ENCODE measurements at regions not wholly inside any gene's neighbourhood (a gene's known extent, or its start where the extent isn't known, plus 50 kb on each side); places are given as distances from the start of the nearest gene placed in this dataset.
A peak's percentile ranks its signal among the peaks of the same experiment; 100 is the strongest.

GRCh38 chr6:154885214-154885613, 109.9 kb upstream of the TIAM2 start:
- Mint-ChIP-seq H3K9me3 (no peaks in the 10 kb centered on the region), H3K27me3 (no peaks in the 10 kb centered on the region), H3K4me3 (no peak overlapping the region), H3K27ac (peak overlapping the region in 1 of 3 donors; percentile 4), H3K36me3 (peaks cover 29% of the 10 kb centered on the region), H3K4me1 (peaks cover 0 to 8% (median 2%) of the 10 kb centered on the region in 4 donors)
- Histone ChIP-seq H3K36me3 (ENCODE audit: control insufficient read depth, insufficient read depth, low read length) (peaks cover 5% of the 10 kb centered on the region), H3K9me3 (ENCODE audit: control insufficient read depth in 2 of 2, low read length in 2 of 2) (no peaks in the 10 kb centered on the region), H3K4me3 (ENCODE audit: low read depth, low read length) (no peak overlapping the region), H3K27ac (ENCODE audit: insufficient read depth, low read length, poor library complexity, severe bottlenecking) (no peak overlapping the region), H3K27me3 (ENCODE audit: control insufficient read depth, insufficient read depth, low read length) (no peaks in the 10 kb centered on the region), H3K4me1 (ENCODE audit: control insufficient read depth, insufficient read depth, low read length, poor library complexity, severe bottlenecking) (no peaks in the 10 kb centered on the region)
- DNase-seq = no peak
- no peak for ATAC-seq (ENCODE audit: low read depth in 2 of 2)

- Histone ChIP-seq H3K4me3 (ENCODE audit: low read depth, low read length) (no peak overlapping the region), H3K27ac (ENCODE audit: insufficient read depth, low read length, poor library complexity, severe bottlenecking) (no peak overlapping the region), H3K27me3 (ENCODE audit: control insufficient read depth, insufficient read depth, low read length) (no peaks in the 10 kb centered on the region), H3K4me1 (ENCODE audit: control insufficient read depth, insufficient read depth, low read length, poor library complexity, severe bottlenecking) (no peaks in the 10 kb centered on the region), H3K9me3 (ENCODE audit: control insufficient read depth in 2 of 2, low read length in 2 of 2) (no peaks in the 10 kb centered on the region), H3K36me3 (ENCODE audit: control insufficient read depth, insufficient read depth, low read length) (peaks cover 5% of the 10 kb centered on the region)
- peak overlapping the region in 1 of 3 donors; percentile 77 for H3K27ac Mint-ChIP-seq
- DNase-seq = no peak
- no peak overlapping the region for H3K4me3 Mint-ChIP-seq
- no peaks in the 10 kb centered on the region for H3K27me3 Mint-ChIP-seq
- H3K9me3 Mint-ChIP-seq = no peaks in the 10 kb centered on the region
- ATAC-seq (ENCODE audit: low read depth in 2 of 2) = no peak
- H3K36me3 Mint-ChIP-seq = peaks cover 29% of the 10 kb centered on the region
- peaks cover 0 to 8% (median 2%) of the 10 kb centered on the region in 4 donors for H3K4me1 Mint-ChIP-seq
Observed at GRCh38 chr6:154886016-154886415, 109.1 kb upstream of the TIAM2 start.

- ATAC-seq (ENCODE audit: low read depth in 2 of 2) (no peak), DNase-seq (no peak)
- Histone ChIP-seq H3K27ac (ENCODE audit: insufficient read depth, low read length, poor library complexity, severe bottlenecking) (no peak overlapping the region), H3K4me3 (ENCODE audit: low read depth, low read length) (no peak overlapping the region), H3K4me1 (ENCODE audit: control insufficient read depth, insufficient read depth, low read length, poor library complexity, severe bottlenecking) (no peaks in the 10 kb centered on the region), H3K36me3 (ENCODE audit: control insufficient read depth, insufficient read depth, low read length) (peaks cover 5% of the 10 kb centered on the region), H3K9me3 (ENCODE audit: control insufficient read depth in 2 of 2, low read length in 2 of 2) (no peaks in the 10 kb centered on the region), H3K27me3 (ENCODE audit: control insufficient read depth, insufficient read depth, low read length) (no peaks in the 10 kb centered on the region)
- H3K36me3 Mint-ChIP-seq = peaks cover 29% of the 10 kb centered on the region
- H3K9me3 Mint-ChIP-seq = no peaks in the 10 kb centered on the region
- no peaks in the 10 kb centered on the region for H3K27me3 Mint-ChIP-seq
- H3K4me1 Mint-ChIP-seq = peaks cover 0 to 8% (median 2%) of the 10 kb centered on the region in 4 donors
- no peak overlapping the region for H3K4me3 Mint-ChIP-seq
- peak overlapping the region in 1 of 3 donors; percentile 77 for H3K27ac Mint-ChIP-seq
Observed at GRCh38 chr6:154886471-154886870, 108.6 kb upstream of the TIAM2 start.

GRCh38 chr6:154887051-154887450, 108.1 kb upstream of the TIAM2 start:
- no peak overlapping the region for H3K27ac Mint-ChIP-seq
- H3K27ac ChIP-seq (ENCODE audit: insufficient read depth, low read length, poor library complexity, severe bottlenecking) = no peak overlapping the region
- H3K27me3 ChIP-seq (ENCODE audit: control insufficient read depth, insufficient read depth, low read length) = no peaks in the 10 kb centered on the region
- peaks cover 26% of the 10 kb centered on the region for H3K36me3 Mint-ChIP-seq
- DNase-seq (no peak), ATAC-seq (ENCODE audit: low read depth in 2 of 2) (no peak)
- no peaks in the 10 kb centered on the region for H3K9me3 ChIP-seq (ENCODE audit: control insufficient read depth in 2 of 2, low read length in 2 of 2)
- no peaks in the 10 kb centered on the region for H3K27me3 Mint-ChIP-seq
- H3K4me3 Mint-ChIP-seq = no peak overlapping the region
- H3K4me1 ChIP-seq (ENCODE audit: control insufficient read depth, insufficient read depth, low read length, poor library complexity, severe bottlenecking) = no peaks in the 10 kb centered on the region
- H3K4me1 Mint-ChIP-seq = peaks cover 0 to 8% (median 2%) of the 10 kb centered on the region in 4 donors
- H3K4me3 ChIP-seq (ENCODE audit: low read depth, low read length) = no peak overlapping the region
- H3K36me3 ChIP-seq (ENCODE audit: control insufficient read depth, insufficient read depth, low read length) = peaks cover 5% of the 10 kb centered on the region
- H3K9me3 Mint-ChIP-seq = no peaks in the 10 kb centered on the region

- DNase-seq = no peak
- H3K4me3 ChIP-seq (ENCODE audit: low read depth, low read length) = no peak overlapping the region
- Mint-ChIP-seq H3K27me3 (no peaks in the 10 kb centered on the region), H3K4me1 (peaks cover 0 to 5% (median 3%) of the 10 kb centered on the region in 4 donors), H3K4me3 (no peak overlapping the region), H3K36me3 (peaks cover 15% of the 10 kb centered on the region), H3K27ac (peak overlapping the region in 1 of 3 donors; percentile 39), H3K9me3 (no peaks in the 10 kb centered on the region)
- no peak overlapping the region for H3K27ac ChIP-seq (ENCODE audit: insufficient read depth, low read length, poor library complexity, severe bottlenecking)
- H3K36me3 ChIP-seq (ENCODE audit: control insufficient read depth, insufficient read depth, low read length) = no peaks in the 10 kb centered on the region
- no peaks in the 10 kb centered on the region for H3K27me3 ChIP-seq (ENCODE audit: control insufficient read depth, insufficient read depth, low read length)
- ATAC-seq (ENCODE audit: low read depth in 2 of 2) = no peak
- no peaks in the 10 kb centered on the region for H3K9me3 ChIP-seq (ENCODE audit: control insufficient read depth in 2 of 2, low read length in 2 of 2)
- no peaks in the 10 kb centered on the region for H3K4me1 ChIP-seq (ENCODE audit: control insufficient read depth, insufficient read depth, low read length, poor library complexity, severe bottlenecking)
Observed at GRCh38 chr6:154888421-154889295, 106.5 kb upstream of the TIAM2 start.

GRCh38 chr6:154890874-154891273, 104.2 kb upstream of the TIAM2 start:
- H3K4me3 Mint-ChIP-seq = no peak overlapping the region
- no peak overlapping the region for H3K27ac ChIP-seq (ENCODE audit: insufficient read depth, low read length, poor library complexity, severe bottlenecking)
- H3K4me3 ChIP-seq (ENCODE audit: low read depth, low read length) = no peak overlapping the region
- ATAC-seq (ENCODE audit: low read depth in 2 of 2) (no peak), DNase-seq (no peak)
- no peaks in the 10 kb centered on the region for H3K27me3 Mint-ChIP-seq
- no peaks in the 10 kb centered on the region for H3K27me3 ChIP-seq (ENCODE audit: control insufficient read depth, insufficient read depth, low read length)
- peaks cover 0 to 5% (median 2%) of the 10 kb centered on the region in 4 donors for H3K4me1 Mint-ChIP-seq
- H3K4me1 ChIP-seq (ENCODE audit: control insufficient read depth, insufficient read depth, low read length, poor library complexity, severe bottlenecking) = no peaks in the 10 kb centered on the region
- peaks cover 13% of the 10 kb centered on the region for H3K36me3 Mint-ChIP-seq
- no peaks in the 10 kb centered on the region for H3K9me3 ChIP-seq (ENCODE audit: control insufficient read depth in 2 of 2, low read length in 2 of 2)
- H3K36me3 ChIP-seq (ENCODE audit: control insufficient read depth, insufficient read depth, low read length) = no peaks in the 10 kb centered on the region
- H3K27ac Mint-ChIP-seq = no peak overlapping the region
- H3K9me3 Mint-ChIP-seq = no peaks in the 10 kb centered on the region

- ATAC-seq (ENCODE audit: low read depth in 2 of 2) (no peak), DNase-seq (no peak)
- Mint-ChIP-seq H3K27me3 (no peaks in the 10 kb centered on the region), H3K27ac (peak overlapping the region in 1 of 3 donors; percentile 11), H3K4me1 (peaks cover 0 to 5% (median 2%) of the 10 kb centered on the region in 4 donors), H3K4me3 (no peak overlapping the region), H3K36me3 (peaks cover 21% of the 10 kb centered on the region), H3K9me3 (no peaks in the 10 kb centered on the region)
- no peaks in the 10 kb centered on the region for H3K36me3 ChIP-seq (ENCODE audit: control insufficient read depth, insufficient read depth, low read length)
- H3K27me3 ChIP-seq (ENCODE audit: control insufficient read depth, insufficient read depth, low read length) = no peaks in the 10 kb centered on the region
- H3K9me3 ChIP-seq (ENCODE audit: control insufficient read depth in 2 of 2, low read length in 2 of 2) = no peaks in the 10 kb centered on the region
- H3K4me3 ChIP-seq (ENCODE audit: low read depth, low read length) = no peak overlapping the region
- H3K4me1 ChIP-seq (ENCODE audit: control insufficient read depth, insufficient read depth, low read length, poor library complexity, severe bottlenecking) = no peaks in the 10 kb centered on the region
- H3K27ac ChIP-seq (ENCODE audit: insufficient read depth, low read length, poor library complexity, severe bottlenecking) = no peak overlapping the region
Observed at GRCh38 chr6:154891901-154892300, 103.2 kb upstream of the TIAM2 start.

- H3K9me3 ChIP-seq (ENCODE audit: control insufficient read depth in 2 of 2, low read length in 2 of 2) = no peaks in the 10 kb centered on the region
- no peaks in the 10 kb centered on the region for H3K27me3 ChIP-seq (ENCODE audit: control insufficient read depth, insufficient read depth, low read length)
- DNase-seq (no peak), ATAC-seq (ENCODE audit: low read depth in 2 of 2) (no peak)
- no peaks in the 10 kb centered on the region for H3K4me1 ChIP-seq (ENCODE audit: control insufficient read depth, insufficient read depth, low read length, poor library complexity, severe bottlenecking)
- no peaks in the 10 kb centered on the region for H3K9me3 Mint-ChIP-seq
- H3K4me1 Mint-ChIP-seq = peaks cover 0 to 5% (median 2%) of the 10 kb centered on the region in 4 donors
- H3K27me3 Mint-ChIP-seq = no peaks in the 10 kb centered on the region
- peaks cover 2% of the 10 kb centered on the region for H3K36me3 ChIP-seq (ENCODE audit: control insufficient read depth, insufficient read depth, low read length)
- H3K4me3 Mint-ChIP-seq = no peak overlapping the region
- H3K36me3 Mint-ChIP-seq = peaks cover 30% of the 10 kb centered on the region
- H3K4me3 ChIP-seq (ENCODE audit: low read depth, low read length) = no peak overlapping the region
- no peak overlapping the region for H3K27ac ChIP-seq (ENCODE audit: insufficient read depth, low read length, poor library complexity, severe bottlenecking)
- no peak overlapping the region for H3K27ac Mint-ChIP-seq
Observed at GRCh38 chr6:154893917-154894316, 101.2 kb upstream of the TIAM2 start.

All from CD4-positive, CD25-positive, alpha-beta regulatory T cell (primary cell).